ENCODE measurements at regions not wholly inside any gene's neighbourhood (a gene's known extent, or its start where the extent isn't known, plus 50 kb on each side); places are given as distances from the start of the nearest gene placed in this dataset.

- TF ChIP-seq CTCF (IDR thresholded peaks at IDR 0.05) (no peak), POLR2A (IDR thresholded peaks at IDR 0.05) (no peak), POLR2AphosphoS5 (IDR thresholded peaks at IDR 0.05) (no peak)
Measured at GRCh38 chr4:89447543-89447942, 139.9 kb upstream of the GPRIN3 start.

Measured in prostate gland (tissue), 2 donors.